ES-I3 (cell line): ENCODE measurements at regions not wholly inside any gene's neighbourhood (a gene's known extent, or its start where the extent isn't known, plus 50 kb on each side); places are given as distances from the start of the nearest gene placed in this dataset.

Experiments used
- H3K36me3 ChIP-seq: 2 replicates; pipeline ENCODE4 v1.6.1; 2013; ENCODE audit warnings: mild to moderate bottlenecking, low read length, control low read depth, moderate library complexity; ENCODE audit not compliant: insufficient read depth
- H3K4me1 ChIP-seq: 2 replicates; pipeline ENCODE4 v1.6.1; 2013; ENCODE audit warnings: mild to moderate bottlenecking, control low read depth, low read length; ENCODE audit not compliant: insufficient read depth
- H3K9ac ChIP-seq: 2 replicates; pipeline ENCODE4 v1.6.1; 2013; ENCODE audit warnings: low read depth, mild to moderate bottlenecking, low read length, moderate library complexity
- H3K9me3 ChIP-seq: 2 replicates; pipeline ENCODE4 v1.6.1; 2013; ENCODE audit warnings: mild to moderate bottlenecking, low read length, moderate library complexity; ENCODE audit not compliant: control insufficient read depth, insufficient read depth

GRCh38 chr13:109900320-109900719 lies 113.9 kb upstream of the IRS2 start:
- Histone ChIP-seq H3K4me1 (no peaks in the 10 kb centered on the region; the same call in 1 of the 2 replicates), H3K9ac (peak overlapping the region; percentile 39; the same call in 1 of the 2 replicates), H3K36me3 (no peaks in the 10 kb centered on the region), H3K9me3 (no peaks in the 10 kb centered on the region)

GRCh38 chr13:109899748-109900147 lies 113.4 kb upstream of the IRS2 start:
- H3K4me1 ChIP-seq, result no peaks in the 10 kb centered on the region; the same call in 1 of the 2 replicates
- peak overlapping the region; percentile 39; the same call in 1 of the 2 replicates for H3K9ac ChIP-seq
- H3K9me3 ChIP-seq, result no peaks in the 10 kb centered on the region
- H3K36me3 ChIP-seq, result no peaks in the 10 kb centered on the region

DNA sequence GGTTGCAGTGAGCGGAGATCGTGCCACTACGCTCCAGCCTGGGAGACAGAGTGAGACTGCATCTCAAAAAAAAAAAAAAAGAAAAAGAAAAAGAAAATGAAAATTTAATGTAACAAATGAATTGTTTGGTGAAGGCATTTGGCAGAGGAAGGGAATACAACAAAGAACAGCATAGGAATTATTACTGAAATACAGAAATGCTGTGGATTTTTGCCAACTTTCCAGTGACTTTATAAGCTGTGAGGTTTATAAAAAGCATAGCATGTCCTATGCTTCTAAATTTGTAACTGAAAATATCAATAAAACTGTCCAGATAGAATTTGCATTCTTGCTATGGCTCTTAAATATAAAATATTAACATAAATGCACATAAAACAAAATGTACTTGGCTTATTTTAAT lies 112.9 kb upstream of the IRS2 start:
- Histone ChIP-seq H3K4me1 (no peaks in the 10 kb centered on the region; the same call in 1 of the 2 replicates), H3K9me3 (no peaks in the 10 kb centered on the region), H3K36me3 (no peaks in the 10 kb centered on the region), H3K9ac (no peak overlapping the region)

GRCh38 chr13:109897988-109898624 lies 111.7 kb upstream of the IRS2 start:
- H3K36me3 ChIP-seq, result no peaks in the 10 kb centered on the region
- H3K9ac ChIP-seq, result no peak overlapping the region
- no peaks in the 10 kb centered on the region; the same call in 1 of the 2 replicates for H3K4me1 ChIP-seq
- no peaks in the 10 kb centered on the region for H3K9me3 ChIP-seq

GRCh38 chr13:109892101-109892500 lies 105.7 kb upstream of the IRS2 start:
- H3K36me3 ChIP-seq, result no peaks in the 10 kb centered on the region
- H3K9me3 ChIP-seq, result no peaks in the 10 kb centered on the region
- no peaks in the 10 kb centered on the region for H3K4me1 ChIP-seq
- H3K9ac ChIP-seq, result no peak overlapping the region

GRCh38 chr13:109885235-109885634 lies 98.9 kb upstream of the IRS2 start:
- H3K4me1 ChIP-seq, result no peaks in the 10 kb centered on the region
- no peaks in the 10 kb centered on the region for H3K9me3 ChIP-seq
- H3K36me3 ChIP-seq, result no peaks in the 10 kb centered on the region

GRCh38 chr13:109884462-109884861 lies 98.1 kb upstream of the IRS2 start:
- no peaks in the 10 kb centered on the region for H3K4me1 ChIP-seq
- H3K9me3 ChIP-seq, result no peaks in the 10 kb centered on the region
- no peaks in the 10 kb centered on the region for H3K36me3 ChIP-seq
- no peak overlapping the region for H3K9ac ChIP-seq

More at GRCh38 chr13:109885235-109885634, 98.9 kb upstream of the IRS2 start:
- no peak overlapping the region for H3K9ac ChIP-seq

- Histone ChIP-seq H3K4me1 (no peaks in the 10 kb centered on the region), H3K9ac (no peak overlapping the region), H3K9me3 (no peaks in the 10 kb centered on the region), H3K36me3 (no peaks in the 10 kb centered on the region)
Observed at GRCh38 chr13:109883181-109884180, 97.1 kb upstream of the IRS2 start.

GRCh38 chr13:109881961-109882558 lies 95.7 kb upstream of the IRS2 start:
- no peaks in the 10 kb centered on the region for H3K9me3 ChIP-seq
- H3K9ac ChIP-seq, result no peak overlapping the region
- no peaks in the 10 kb centered on the region for H3K4me1 ChIP-seq
- H3K36me3 ChIP-seq, result no peaks in the 10 kb centered on the region

DNA sequence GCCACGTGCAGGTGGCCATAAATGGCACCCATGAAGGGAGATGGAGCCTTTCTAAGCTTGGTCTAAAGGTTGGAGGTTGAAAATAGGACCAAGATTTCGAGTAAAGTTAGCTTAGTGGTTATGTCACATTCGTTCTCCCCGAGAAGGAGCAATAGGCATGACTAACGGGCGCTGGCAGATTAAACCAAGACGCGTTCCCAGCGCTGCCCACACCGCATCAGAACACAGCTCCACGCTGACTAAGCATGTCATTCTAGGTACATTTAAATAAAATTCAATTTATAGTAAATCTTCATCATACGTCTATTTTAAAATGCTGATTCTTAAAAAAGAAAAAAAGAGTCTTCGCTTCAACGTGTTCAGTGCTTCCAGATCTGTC lies 95.0 kb upstream of the IRS2 start:
- Histone ChIP-seq H3K9me3 (no peaks in the 10 kb centered on the region), H3K36me3 (no peaks in the 10 kb centered on the region), H3K4me1 (no peaks in the 10 kb centered on the region), H3K9ac (no peak overlapping the region)

DNA sequence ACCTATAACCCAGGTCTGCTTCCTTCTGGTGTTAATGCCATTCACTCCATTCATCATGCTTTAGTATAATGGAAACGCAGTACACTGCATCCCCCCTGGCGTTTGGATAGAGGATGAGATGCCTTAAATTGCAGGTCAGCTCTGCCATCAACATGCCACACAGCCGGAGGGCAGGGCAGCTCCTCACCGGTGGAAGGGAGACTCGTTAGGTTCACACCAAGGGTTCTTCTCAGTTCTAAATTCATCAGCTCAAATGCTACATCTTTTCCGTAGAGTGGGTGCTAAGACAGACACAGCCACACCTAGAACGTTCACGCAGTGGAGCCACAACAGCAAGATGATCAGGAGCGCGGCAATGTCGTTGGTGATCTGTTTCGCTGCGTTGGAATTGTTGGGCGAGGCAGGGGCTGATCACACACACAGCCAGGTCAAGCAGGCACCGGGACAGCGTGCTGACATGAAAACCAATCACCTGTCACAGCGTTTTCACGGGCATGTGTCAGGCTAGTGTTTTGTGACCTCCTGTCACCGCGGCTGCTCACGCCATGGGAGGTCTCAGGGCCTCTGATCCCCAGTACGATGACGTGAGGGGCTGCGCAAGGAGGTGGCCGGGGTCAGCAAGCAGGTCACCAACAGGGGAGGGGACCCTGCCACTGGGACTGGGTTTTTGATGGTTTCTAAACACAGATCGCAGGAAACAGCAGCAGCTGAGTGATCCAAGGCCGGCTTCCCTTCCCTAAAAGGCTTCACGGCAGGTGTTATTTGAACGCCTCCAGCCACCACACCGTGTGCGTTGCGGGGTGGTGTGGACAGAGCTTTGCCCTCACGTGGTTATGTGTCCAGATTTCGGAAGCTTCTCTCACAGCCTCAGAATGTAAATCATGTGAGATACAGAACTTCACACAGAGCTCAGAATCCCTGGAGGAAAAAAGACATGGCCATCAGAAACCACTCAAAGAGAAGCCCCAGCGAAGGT lies 94.3 kb upstream of the IRS2 start:
- H3K36me3 ChIP-seq, result no peaks in the 10 kb centered on the region
- no peaks in the 10 kb centered on the region for H3K9me3 ChIP-seq
- H3K4me1 ChIP-seq, result no peaks in the 10 kb centered on the region
- H3K9ac ChIP-seq, result no peak overlapping the region

DNA sequence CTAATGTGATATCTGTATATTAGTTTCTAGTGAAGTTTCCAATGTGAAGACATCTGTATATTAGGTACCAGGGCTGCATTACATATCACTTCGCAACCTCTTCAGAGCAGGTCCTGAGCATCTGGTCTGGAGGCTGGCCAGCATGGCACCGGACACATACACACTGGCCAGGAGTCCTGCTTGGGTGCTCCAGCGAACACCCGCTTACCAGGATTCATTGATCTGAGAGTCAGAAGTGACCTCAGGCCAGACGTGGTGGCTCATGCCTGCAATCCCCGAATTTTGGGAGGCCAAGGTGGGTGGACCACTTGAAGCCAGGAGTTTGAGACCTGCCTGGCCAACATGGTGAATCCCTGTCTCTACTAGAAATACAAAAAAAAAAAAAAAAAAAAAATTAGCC lies 93.0 kb upstream of the IRS2 start:
- H3K9ac ChIP-seq, result no peak overlapping the region
- H3K36me3 ChIP-seq, result no peaks in the 10 kb centered on the region
- H3K4me1 ChIP-seq, result no peaks in the 10 kb centered on the region
- no peaks in the 10 kb centered on the region for H3K9me3 ChIP-seq

- H3K36me3 ChIP-seq, result no peaks in the 10 kb centered on the region
- H3K4me1 ChIP-seq, result no peaks in the 10 kb centered on the region
- H3K9ac ChIP-seq, result no peak overlapping the region
- H3K9me3 ChIP-seq, result no peaks in the 10 kb centered on the region
Observed at GRCh38 chr13:109877809-109878208, 91.4 kb upstream of the IRS2 start.

DNA sequence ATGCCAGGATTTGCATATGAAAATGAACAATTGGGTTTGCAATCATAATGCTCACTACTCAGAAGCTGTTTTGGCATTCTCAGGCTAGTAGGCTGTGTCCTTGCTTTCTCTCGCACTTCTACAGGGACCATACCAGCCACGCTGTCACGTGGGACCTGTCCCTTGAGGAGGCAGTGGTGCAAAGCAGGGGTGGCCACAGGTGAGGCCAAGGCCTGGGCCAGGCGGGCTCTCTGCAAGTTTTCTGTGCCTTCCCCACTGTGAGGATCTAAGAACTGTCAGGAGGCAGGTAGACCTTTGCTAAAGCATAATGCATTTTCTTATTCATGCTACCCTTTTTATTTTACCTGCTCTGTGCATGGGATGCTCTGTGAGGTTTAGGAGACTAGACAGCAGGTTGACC lies 89.4 kb upstream of the IRS2 start:
- no peaks in the 10 kb centered on the region for H3K36me3 ChIP-seq
- H3K4me1 ChIP-seq, result no peaks in the 10 kb centered on the region
- no peak overlapping the region for H3K9ac ChIP-seq
- H3K9me3 ChIP-seq, result no peaks in the 10 kb centered on the region
